PC-3 (cell line): ENCODE measurements at regions not wholly inside any gene's neighbourhood (a gene's known extent, or its start where the extent isn't known, plus 50 kb on each side); places are given as distances from the start of the nearest gene placed in this dataset.

Source experiments
- EZH2 ChIP-seq: fragments of 300-600 bp; sonication (generic); IDR thresholded peaks from one replicate; pipeline ENCODE4 v1.6.1; 2017; ENCODE audit warnings: antibody characterized with exemption, mild to moderate bottlenecking, low read length; ENCODE audit not compliant: unreplicated experiment
- TF ChIP-seq, protein P1 (sequence below): fragments of 300-600 bp; sonication (generic); conservative IDR thresholded peaks from 2 replicates; pipeline ENCODE4 v1.5.1; 2017; ENCODE audit warnings: antibody characterized with exemption, low read depth, mild to moderate bottlenecking, low read length

DNA sequence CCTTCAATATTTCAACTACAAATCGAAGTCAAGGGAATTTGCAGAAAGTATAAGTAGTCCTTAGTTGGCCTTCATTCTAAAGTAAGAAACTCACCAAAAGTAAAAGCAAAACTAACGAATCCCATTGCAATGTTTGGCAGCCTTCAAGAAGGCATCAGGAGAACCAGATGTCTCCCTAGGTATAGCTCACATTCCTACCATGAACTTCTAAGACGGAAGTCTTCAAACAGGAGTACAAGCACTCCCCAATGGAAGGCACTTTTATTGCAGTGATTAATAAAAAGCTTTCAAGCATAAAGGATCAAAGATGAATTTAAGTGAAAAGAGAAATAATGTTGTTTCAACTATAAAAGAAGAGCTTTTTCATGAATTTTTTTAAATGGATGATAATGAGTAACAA, 236.0 kb upstream of the NR5A2 start:
- TF ChIP-seq, protein P1, sequence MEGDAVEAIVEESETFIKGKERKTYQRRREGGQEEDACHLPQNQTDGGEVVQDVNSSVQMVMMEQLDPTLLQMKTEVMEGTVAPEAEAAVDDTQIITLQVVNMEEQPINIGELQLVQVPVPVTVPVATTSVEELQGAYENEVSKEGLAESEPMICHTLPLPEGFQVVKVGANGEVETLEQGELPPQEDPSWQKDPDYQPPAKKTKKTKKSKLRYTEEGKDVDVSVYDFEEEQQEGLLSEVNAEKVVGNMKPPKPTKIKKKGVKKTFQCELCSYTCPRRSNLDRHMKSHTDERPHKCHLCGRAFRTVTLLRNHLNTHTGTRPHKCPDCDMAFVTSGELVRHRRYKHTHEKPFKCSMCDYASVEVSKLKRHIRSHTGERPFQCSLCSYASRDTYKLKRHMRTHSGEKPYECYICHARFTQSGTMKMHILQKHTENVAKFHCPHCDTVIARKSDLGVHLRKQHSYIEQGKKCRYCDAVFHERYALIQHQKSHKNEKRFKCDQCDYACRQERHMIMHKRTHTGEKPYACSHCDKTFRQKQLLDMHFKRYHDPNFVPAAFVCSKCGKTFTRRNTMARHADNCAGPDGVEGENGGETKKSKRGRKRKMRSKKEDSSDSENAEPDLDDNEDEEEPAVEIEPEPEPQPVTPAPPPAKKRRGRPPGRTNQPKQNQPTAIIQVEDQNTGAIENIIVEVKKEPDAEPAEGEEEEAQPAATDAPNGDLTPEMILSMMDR: no peak
- TF ChIP-seq EZH2: no peak
